HCT116 (cell line): ENCODE measurements at regions not wholly inside any gene's neighbourhood (a gene's known extent, or its start where the extent isn't known, plus 50 kb on each side); places are given as distances from the start of the nearest gene placed in this dataset.

ENCODE experiments used
- ATAC-seq: fragments of 200-7000 bp; cut with Tn5 transposase; 2 replicates; pipeline ENCODE4 v1.9.1; 2020; ENCODE audit warnings: mild to moderate bottlenecking, moderate library complexity
- BruUV-seq: library from RNA; stranded (reverse); fragments of 400-500 nt; replicated peaks from 2 replicates; lab custom pipeline; 2021; lab: Mats Ljungman, UMichigan
- CTCF ChIA-PET: fragments of 300-600 bp; sonication (Branson Sonifier 250); formaldehyde crosslinking; loops from one replicate; lab custom pipeline; 2021; ENCODE audit warnings: antibody characterized with exemption; lab: Charles Lee
- POLR2A ChIA-PET: fragments of 300-600, 350-600 bp; sonication (Branson Sonifier 250); formaldehyde crosslinking; loops from one replicate; lab custom pipeline; 2021; ENCODE audit warnings: antibody characterized with exemption; lab: Charles Lee
- RAD21 ChIA-PET, 2 experiments: fragments of 300-600 bp; sonication (Branson Sonifier 250); formaldehyde crosslinking; loops; one replicate each; lab custom pipeline; 2023; ENCODE audit warnings: low total read pairs in 2 of 2; ENCODE audit not compliant: uncharacterized antibody in 2 of 2, unreplicated experiment in 2 of 2, low non-redundant PET in 1 of 2; lab: Charles Lee
- DNase-seq: peaks from one replicate; pipeline ENCODE4 v3.0.0-alpha.2; 2010; ENCODE audit warnings: low read depth, low spot score
- H2AFZ ChIP-seq: fragments of 200-600 bp; shearing (Covaris generic), sonication (generic); 2 replicates; pipeline ENCODE4 v1.6.1; 2017; ENCODE audit warnings: low read depth, mixed run types, mixed read lengths, antibody characterized with exemption, low read length; ENCODE audit not compliant: poor library complexity, severe bottlenecking
- H3K27ac ChIP-seq: 2 replicates; pipeline ENCODE4 v1.5.1; 2012; ENCODE audit warnings: low read depth, low read length
- H3K27me3 ChIP-seq: fragments of 200-600 bp; sonication (generic); 2 replicates; pipeline ENCODE4 v1.6.1; 2016; ENCODE audit warnings: mixed run types, low read length, mixed read lengths; ENCODE audit not compliant: insufficient read depth
- H3K36me3 ChIP-seq, 2 experiments: fragments of 200-500 bp in 1 of 2; fragments of 200-600 bp in 1 of 2; sonication (Bioruptor generic) in 1 of 2; sonication (generic) in 1 of 2; 2 replicates each; pipeline versions ENCODE4 v1.5.1 to v1.6.1; 2014 to 2016; ENCODE audit warnings: low read length in 2 of 2, inconsistent platforms in 1 of 2, mixed read lengths in 1 of 2, mixed run types in 1 of 2; ENCODE audit not compliant: insufficient read depth in 2 of 2, control insufficient read depth in 1 of 2
- H3K4me1 ChIP-seq, 2 experiments: fragments of 200-600 bp in 1 of 2; sonication (generic) in 1 of 2; 2 replicates each; pipeline versions ENCODE4 v1.5.1 to v1.6.1; 2012 to 2017; ENCODE audit warnings: low read length in 2 of 2, inconsistent platforms in 1 of 2, mild to moderate bottlenecking in 1 of 2, mixed read lengths in 1 of 2, mixed run types in 1 of 2, moderate library complexity in 1 of 2; ENCODE audit not compliant: insufficient read depth in 2 of 2, control insufficient read depth in 1 of 2
- H3K4me2 ChIP-seq: fragments of 200-600 bp; sonication (generic); 2 replicates; pipeline ENCODE4 v1.6.1; 2017; ENCODE audit warnings: mixed run types, low read length, mixed read lengths
- H3K4me3 ChIP-seq, 2 experiments: fragments of 200-600 bp in 1 of 2; sonication (generic) in 1 of 2; replicated peaks in 1 of 2; 2 replicates each; pipeline ENCODE4 v1.5.1; 2011 to 2016; ENCODE audit warnings: low read length in 2 of 2, control low read depth in 1 of 2, low read depth in 1 of 2, mild to moderate bottlenecking in 1 of 2, mixed read lengths in 1 of 2, mixed run types in 1 of 2
- H3K79me2 ChIP-seq: fragments of 200-600 bp; sonication (generic); 2 replicates; pipeline ENCODE4 v1.6.1; 2017; ENCODE audit warnings: mild to moderate bottlenecking, mixed run types, low read length, moderate library complexity, mixed read lengths; ENCODE audit not compliant: insufficient read depth
- H3K9ac ChIP-seq: fragments of 200-600 bp; sonication (generic); 2 replicates; pipeline ENCODE4 v1.6.1; 2016; ENCODE audit warnings: low read length, mixed read lengths
- H3K9me2 ChIP-seq: fragments of 200-600 bp; sonication (generic), shearing (Covaris generic); 2 replicates; pipeline ENCODE4 v1.6.1; 2017; ENCODE audit warnings: mixed run types, mild to moderate bottlenecking, moderate library complexity; ENCODE audit not compliant: insufficient read depth
- H3K9me3 ChIP-seq, 2 experiments: fragments of 200-500 bp in 1 of 2; fragments of 200-600 bp in 1 of 2; sonication (Bioruptor generic) in 1 of 2; sonication (generic) in 1 of 2; 2 replicates each; pipeline ENCODE4 v1.6.1; 2014 to 2017; ENCODE audit warnings: low read length in 2 of 2, mixed read lengths in 2 of 2, inconsistent platforms in 1 of 2, low read depth in 1 of 2, mild to moderate bottlenecking in 1 of 2, mixed run types in 1 of 2, moderate library complexity in 1 of 2; ENCODE audit not compliant: control insufficient read depth in 1 of 2, insufficient read depth in 1 of 2
- H4K20me1 ChIP-seq: fragments of 200-600 bp; sonication (generic), shearing (Covaris generic); 2 replicates; pipeline ENCODE4 v1.6.1; 2017; ENCODE audit warnings: mixed run types, mild to moderate bottlenecking, moderate library complexity; ENCODE audit not compliant: insufficient read depth
- CEBPB ChIP-seq: IDR thresholded peaks from 2 replicates; pipeline ENCODE4 v1.6.1; 2012; ENCODE audit warnings: low read depth
- EGR1 ChIP-seq: IDR thresholded peaks from 2 replicates; pipeline ENCODE4 v1.6.1; 2012; ENCODE audit warnings: low read depth
- EZH2 ChIP-seq: fragments of 200-600 bp; sonication (generic); IDR thresholded peaks from 2 replicates; pipeline ENCODE4 v1.6.1; 2017; ENCODE audit warnings: antibody characterized with exemption, mixed run types
- POLR2A ChIP-seq: IDR thresholded peaks from 2 replicates; pipeline ENCODE4 v1.7.0; 2011; ENCODE audit warnings: borderline replicate concordance; ENCODE audit not compliant: insufficient read depth, insufficient read length; ENCODE audit errors: extremely low read depth
- RAD21 ChIP-seq: IDR thresholded peaks from 2 replicates; pipeline ENCODE4 v1.6.1; 2012; ENCODE audit warnings: low read depth, mild to moderate bottlenecking
- SIN3A ChIP-seq: IDR thresholded peaks from 2 replicates; pipeline ENCODE4 v1.6.1; 2012; ENCODE audit warnings: low read depth
- SP1 ChIP-seq: IDR thresholded peaks from 2 replicates; pipeline ENCODE4 v1.6.1; 2012; ENCODE audit warnings: low read depth
- SRF ChIP-seq: IDR thresholded peaks from 2 replicates; pipeline ENCODE4 v1.6.1; 2012; ENCODE audit warnings: low read depth
- YY1 ChIP-seq: IDR thresholded peaks from 2 replicates; pipeline ENCODE4 v1.6.1; 2011; ENCODE audit warnings: low read length, low read depth, moderate library complexity, mild to moderate bottlenecking; ENCODE audit not compliant: insufficient replicate concordance; ENCODE audit errors: extremely low read depth
- ZFX ChIP-seq: fragments of 450-650 bp; IDR thresholded peaks from 2 replicates; pipeline ENCODE4 v1.6.1; 2017
- intact Hi-C: fragments of 100-400 bp; cut with micrococcal nuclease; formaldehyde crosslinking; loops from 2 replicates; pipeline ENCODE4 v1.10.0; 2022

DNA sequence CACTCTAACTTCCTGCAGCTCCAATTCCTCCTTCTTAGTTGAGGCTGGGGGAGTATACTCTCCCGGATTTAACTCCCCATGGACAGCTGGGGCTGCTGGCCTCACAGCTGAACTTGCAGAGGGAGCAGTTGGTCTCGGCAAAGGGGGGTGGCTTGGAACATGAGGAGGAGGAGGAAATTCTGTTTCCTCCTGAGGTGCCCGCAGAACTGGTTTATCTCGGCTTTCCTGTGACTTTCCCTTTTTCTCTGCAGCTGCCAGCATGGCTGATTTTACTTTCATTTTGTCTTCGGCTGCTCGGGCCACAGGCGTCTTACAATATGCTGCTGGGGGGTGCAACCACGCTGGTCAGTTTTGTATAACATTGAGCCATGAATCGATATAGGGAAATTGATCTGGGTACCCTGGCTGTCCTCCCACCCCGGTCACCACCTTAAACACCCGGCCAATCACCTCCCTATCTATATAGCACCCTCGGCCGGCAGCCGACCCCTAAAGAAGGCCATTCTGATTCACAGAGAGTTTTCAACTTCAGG lies 1317.6 kb downstream of the TMEM121 start (continued):
- TF ChIP-seq CEBPB (no peak), SIN3A (no peak), SP1 (no peak), SRF (no peak), EGR1 (no peak), EZH2 (no peak)

DNA sequence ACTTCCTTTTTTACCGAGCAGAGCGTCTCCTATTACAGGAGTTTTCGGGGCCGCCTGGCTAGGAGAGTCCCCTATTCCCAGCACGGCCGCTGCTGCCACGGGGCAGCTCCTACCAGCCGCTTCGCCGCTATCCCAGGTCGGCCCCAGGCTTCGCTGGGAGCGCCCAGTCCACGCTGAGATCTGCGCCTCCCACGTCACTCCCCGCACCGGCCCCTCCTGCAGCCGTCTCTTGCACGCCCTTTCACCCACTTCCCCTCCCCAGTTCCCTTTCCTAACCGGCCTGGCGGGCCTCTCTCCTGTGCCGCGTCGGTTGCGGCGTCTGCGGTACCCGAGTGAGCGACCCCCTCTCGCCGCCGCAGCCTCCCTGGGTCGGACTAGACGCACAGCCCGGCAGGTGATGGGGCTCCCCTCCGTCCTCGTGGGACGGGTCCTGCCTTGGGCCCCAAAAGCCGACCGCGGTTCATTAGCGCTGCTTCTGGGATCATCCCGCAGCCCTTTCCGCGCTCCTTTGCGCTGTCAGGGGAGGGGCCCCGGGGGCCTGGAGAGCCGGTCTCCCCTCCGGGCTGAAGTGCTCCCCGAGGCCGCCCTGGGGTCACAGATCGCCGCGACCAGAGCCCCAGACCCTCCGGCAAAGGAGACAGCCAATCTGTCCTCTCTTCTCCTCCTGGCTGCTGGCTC lies 1318.4 kb downstream of the TMEM121 start:
- Histone ChIP-seq H3K4me1 (no peaks in the 10 kb centered on the region), H3K4me3 (no peak overlapping the region), H3K36me3 (no peaks in the 10 kb centered on the region), H3K79me2 (no peaks in the 10 kb centered on the region), H3K27me3 (no peaks in the 10 kb centered on the region), H3K27ac (no peak overlapping the region), H3K9me2 (no peaks in the 10 kb centered on the region), H4K20me1 (no peaks in the 10 kb centered on the region), H3K9me3 (peaks cover 0 to 14% of the 10 kb centered on the region in 2 experiments; a peak in 2 of 4 replicates), H3K9ac (no peak overlapping the region), H2AFZ (no peak overlapping the region), H3K4me2 (no peak overlapping the region)
- TF ChIP-seq ZFX (no peak), EGR1 (no peak), POLR2A (no peak), RAD21 (no peak), YY1 (no peak)
- no peak for ATAC-seq
- POLR2A ChIA-PET = no interaction called here
- intact Hi-C loops = no loop called here
- no TSS peak for BruUV-seq
- no peak for DNase-seq
- CTCF ChIA-PET = no interaction called here
- RAD21 ChIA-PET = no interaction called here
